ENCODE measurements at regions not wholly inside any gene's neighbourhood (a gene's known extent, or its start where the extent isn't known, plus 50 kb on each side); places are given as distances from the start of the nearest gene placed in this dataset.

GRCh38 chr9:134252084-134252830 lies 74.0 kb upstream of the RXRA start:
- H3K27me3 Mint-ChIP-seq: no peaks in the 10 kb centered on the region
- no peaks in the 10 kb centered on the region for H3K4me1 Mint-ChIP-seq (ENCODE audit: low read depth)
- peaks cover 4% of the 10 kb centered on the region for H3K9me3 Mint-ChIP-seq (ENCODE audit: low read depth)
- H3K27ac Mint-ChIP-seq: no peak overlapping the region
- H3K4me3 Mint-ChIP-seq: no peak overlapping the region
- H3K36me3 Mint-ChIP-seq: peaks cover 6% of the 10 kb centered on the region

GRCh38 chr9:134253606-134254205 lies 72.5 kb upstream of the RXRA start:
- no peaks in the 10 kb centered on the region for H3K4me1 Mint-ChIP-seq (ENCODE audit: low read depth)
- no peak overlapping the region for H3K4me3 Mint-ChIP-seq
- no peak overlapping the region for H3K27ac Mint-ChIP-seq
- no peaks in the 10 kb centered on the region for H3K9me3 Mint-ChIP-seq (ENCODE audit: low read depth)
- H3K36me3 Mint-ChIP-seq: no peaks in the 10 kb centered on the region
- no peaks in the 10 kb centered on the region for H3K27me3 Mint-ChIP-seq

GRCh38 chr9:134258332-134258731 lies 67.9 kb upstream of the RXRA start:
- Mint-ChIP-seq H3K36me3 (no peaks in the 10 kb centered on the region), H3K27me3 (no peaks in the 10 kb centered on the region), H3K9me3 (ENCODE audit: low read depth) (no peaks in the 10 kb centered on the region), H3K4me1 (ENCODE audit: low read depth) (no peaks in the 10 kb centered on the region), H3K27ac (no peak overlapping the region), H3K4me3 (no peak overlapping the region)

GRCh38 chr9:134258828-134259546 lies 67.3 kb upstream of the RXRA start:
- no peaks in the 10 kb centered on the region for H3K9me3 Mint-ChIP-seq (ENCODE audit: low read depth)
- H3K4me3 Mint-ChIP-seq: no peak overlapping the region
- no peaks in the 10 kb centered on the region for H3K27me3 Mint-ChIP-seq
- H3K36me3 Mint-ChIP-seq: no peaks in the 10 kb centered on the region
- no peaks in the 10 kb centered on the region for H3K4me1 Mint-ChIP-seq (ENCODE audit: low read depth)
- no peak overlapping the region for H3K27ac Mint-ChIP-seq

- Mint-ChIP-seq H3K27me3 (no peaks in the 10 kb centered on the region), H3K27ac (no peak overlapping the region), H3K4me3 (no peak overlapping the region), H3K9me3 (ENCODE audit: low read depth) (no peaks in the 10 kb centered on the region), H3K36me3 (no peaks in the 10 kb centered on the region), H3K4me1 (ENCODE audit: low read depth) (no peaks in the 10 kb centered on the region)
These were observed 66.5 kb upstream of the RXRA start for GRCh38 chr9:134259708-134260107.

- no peak overlapping the region for H3K27ac Mint-ChIP-seq
These were observed 65.5 kb upstream of the RXRA start for GRCh38 chr9:134260801-134261200.

GRCh38 chr9:134262035-134262434 lies 64.2 kb upstream of the RXRA start:
- Mint-ChIP-seq H3K4me1 (ENCODE audit: low read depth) (no peaks in the 10 kb centered on the region), H3K36me3 (no peaks in the 10 kb centered on the region), H3K4me3 (no peak overlapping the region), H3K9me3 (ENCODE audit: low read depth) (no peaks in the 10 kb centered on the region), H3K27ac (no peak overlapping the region), H3K27me3 (peaks cover 10% of the 10 kb centered on the region)

More at GRCh38 chr9:134260801-134261200, 65.5 kb upstream of the RXRA start:
- no peaks in the 10 kb centered on the region for H3K9me3 Mint-ChIP-seq (ENCODE audit: low read depth)
- no peaks in the 10 kb centered on the region for H3K36me3 Mint-ChIP-seq
- no peaks in the 10 kb centered on the region for H3K4me1 Mint-ChIP-seq (ENCODE audit: low read depth)
- peaks cover 1% of the 10 kb centered on the region for H3K27me3 Mint-ChIP-seq
- no peak overlapping the region for H3K4me3 Mint-ChIP-seq

- Mint-ChIP-seq H3K4me3 (no peak overlapping the region), H3K36me3 (no peaks in the 10 kb centered on the region), H3K4me1 (ENCODE audit: low read depth) (no peaks in the 10 kb centered on the region), H3K9me3 (ENCODE audit: low read depth) (no peaks in the 10 kb centered on the region), H3K27me3 (peaks cover 10% of the 10 kb centered on the region), H3K27ac (no peak overlapping the region)
These were observed 62.7 kb upstream of the RXRA start for GRCh38 chr9:134263596-134263995.

GRCh38 chr9:134264169-134264568 lies 62.1 kb upstream of the RXRA start:
- H3K9me3 Mint-ChIP-seq (ENCODE audit: low read depth): no peaks in the 10 kb centered on the region
- H3K27ac Mint-ChIP-seq: no peak overlapping the region
- H3K36me3 Mint-ChIP-seq: no peaks in the 10 kb centered on the region
- H3K4me1 Mint-ChIP-seq (ENCODE audit: low read depth): no peaks in the 10 kb centered on the region
- H3K4me3 Mint-ChIP-seq: no peak overlapping the region
- H3K27me3 Mint-ChIP-seq: peaks cover 10% of the 10 kb centered on the region

- Mint-ChIP-seq H3K9me3 (ENCODE audit: low read depth) (no peaks in the 10 kb centered on the region), H3K27ac (no peak overlapping the region), H3K36me3 (no peaks in the 10 kb centered on the region), H3K4me3 (no peak overlapping the region), H3K27me3 (peaks cover 11% of the 10 kb centered on the region), H3K4me1 (ENCODE audit: low read depth) (no peaks in the 10 kb centered on the region)
These were observed 61.2 kb upstream of the RXRA start for GRCh38 chr9:134265078-134265477.

GRCh38 chr9:134266418-134266817 lies 59.8 kb upstream of the RXRA start:
- Mint-ChIP-seq H3K9me3 (ENCODE audit: low read depth) (no peaks in the 10 kb centered on the region), H3K4me1 (ENCODE audit: low read depth) (no peaks in the 10 kb centered on the region), H3K27ac (no peak overlapping the region), H3K27me3 (peaks cover 12% of the 10 kb centered on the region), H3K4me3 (no peak overlapping the region), H3K36me3 (no peaks in the 10 kb centered on the region)

- no peak overlapping the region for H3K27ac Mint-ChIP-seq
- H3K4me1 Mint-ChIP-seq (ENCODE audit: low read depth): no peaks in the 10 kb centered on the region
- H3K9me3 Mint-ChIP-seq (ENCODE audit: low read depth): no peaks in the 10 kb centered on the region
- peaks cover 12% of the 10 kb centered on the region for H3K27me3 Mint-ChIP-seq
- H3K4me3 Mint-ChIP-seq: no peak overlapping the region
- no peaks in the 10 kb centered on the region for H3K36me3 Mint-ChIP-seq
These were observed 58.9 kb upstream of the RXRA start for GRCh38 chr9:134267305-134267880.

GRCh38 chr9:134267881-134268724 lies 58.2 kb upstream of the RXRA start:
- H3K9me3 Mint-ChIP-seq (ENCODE audit: low read depth): no peaks in the 10 kb centered on the region
- H3K27me3 Mint-ChIP-seq: peaks cover 12% of the 10 kb centered on the region
- no peaks in the 10 kb centered on the region for H3K4me1 Mint-ChIP-seq (ENCODE audit: low read depth)
- no peaks in the 10 kb centered on the region for H3K36me3 Mint-ChIP-seq
- H3K27ac Mint-ChIP-seq: no peak overlapping the region
- H3K4me3 Mint-ChIP-seq: no peak overlapping the region

- Mint-ChIP-seq H3K36me3 (no peaks in the 10 kb centered on the region), H3K27me3 (peaks cover 12% of the 10 kb centered on the region)
These were observed 57.5 kb upstream of the RXRA start for GRCh38 chr9:134268747-134269146.

More at GRCh38 chr9:134268747-134269146, 57.5 kb upstream of the RXRA start:
- no peaks in the 10 kb centered on the region for H3K4me1 Mint-ChIP-seq (ENCODE audit: low read depth)
- no peaks in the 10 kb centered on the region for H3K9me3 Mint-ChIP-seq (ENCODE audit: low read depth)
- H3K4me3 Mint-ChIP-seq: no peak overlapping the region
- no peak overlapping the region for H3K27ac Mint-ChIP-seq
